ENCODE measurements at regions not wholly inside any gene's neighbourhood (a gene's known extent, or its start where the extent isn't known, plus 50 kb on each side); places are given as distances from the start of the nearest gene placed in this dataset.

DNA sequence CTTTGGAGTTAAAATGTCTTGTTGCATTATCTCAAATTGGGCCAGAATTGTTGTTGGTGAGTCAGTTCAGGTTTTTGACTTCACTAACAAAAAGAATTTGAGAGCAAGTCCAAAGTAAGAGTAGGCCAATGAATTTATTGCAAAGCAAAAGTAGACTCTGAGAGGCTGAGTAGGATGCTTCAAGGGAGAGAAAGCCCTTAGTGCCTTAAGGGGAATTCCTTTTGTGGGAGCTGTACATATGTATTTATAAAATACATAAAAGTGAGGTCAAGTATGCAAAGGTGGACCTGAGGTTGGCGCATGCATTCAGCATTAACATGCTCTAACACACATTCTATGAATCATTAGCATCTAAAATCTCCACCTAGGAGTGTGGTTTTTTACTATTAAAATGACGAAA, 565.4 kb downstream of the GRXCR1 start:
- H3K4me1 ChIP-seq, result no peaks in the 10 kb centered on the region
- 78 to 86% (median 83%) methylated on average over 2 of the region's 2 CpGs for WGBS, 3 donors
- no peaks in the 10 kb centered on the region for H3K36me3 ChIP-seq (ENCODE audit: insufficient read depth in 1 of 2, low read depth in 1 of 2)
- DNase-seq (no peak), ATAC-seq (no peak)
- intact Hi-C loops (cut with DNase I), result no loop called here
- TF ChIP-seq, protein P1, sequence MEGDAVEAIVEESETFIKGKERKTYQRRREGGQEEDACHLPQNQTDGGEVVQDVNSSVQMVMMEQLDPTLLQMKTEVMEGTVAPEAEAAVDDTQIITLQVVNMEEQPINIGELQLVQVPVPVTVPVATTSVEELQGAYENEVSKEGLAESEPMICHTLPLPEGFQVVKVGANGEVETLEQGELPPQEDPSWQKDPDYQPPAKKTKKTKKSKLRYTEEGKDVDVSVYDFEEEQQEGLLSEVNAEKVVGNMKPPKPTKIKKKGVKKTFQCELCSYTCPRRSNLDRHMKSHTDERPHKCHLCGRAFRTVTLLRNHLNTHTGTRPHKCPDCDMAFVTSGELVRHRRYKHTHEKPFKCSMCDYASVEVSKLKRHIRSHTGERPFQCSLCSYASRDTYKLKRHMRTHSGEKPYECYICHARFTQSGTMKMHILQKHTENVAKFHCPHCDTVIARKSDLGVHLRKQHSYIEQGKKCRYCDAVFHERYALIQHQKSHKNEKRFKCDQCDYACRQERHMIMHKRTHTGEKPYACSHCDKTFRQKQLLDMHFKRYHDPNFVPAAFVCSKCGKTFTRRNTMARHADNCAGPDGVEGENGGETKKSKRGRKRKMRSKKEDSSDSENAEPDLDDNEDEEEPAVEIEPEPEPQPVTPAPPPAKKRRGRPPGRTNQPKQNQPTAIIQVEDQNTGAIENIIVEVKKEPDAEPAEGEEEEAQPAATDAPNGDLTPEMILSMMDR (IDR thresholded peaks at IDR 0.05), result no peak
- H3K27ac ChIP-seq, result no peak overlapping the region
- no peak overlapping the region for H3K4me3 ChIP-seq
- no peaks in the 10 kb centered on the region for H3K9me3 ChIP-seq
- H3K27me3 ChIP-seq (ENCODE audit: insufficient read depth in 3 of 3, low read length in 2 of 3), result no peaks in the 10 kb centered on the region

GRCh38 chr4:43458293-43458692, 565.8 kb downstream of the GRXCR1 start:
- WGBS, 3 donors, result 55 to 64% (median 60%) methylated on average over 4 of the region's 4 CpGs
- no peak overlapping the region for H3K27ac ChIP-seq
- H3K9me3 ChIP-seq, result no peaks in the 10 kb centered on the region
- H3K27me3 ChIP-seq (ENCODE audit: insufficient read depth in 3 of 3, low read length in 2 of 3), result no peaks in the 10 kb centered on the region
- DNase-seq (no peak), ATAC-seq (no peak)
- H3K4me3 ChIP-seq, result no peak overlapping the region
- TF ChIP-seq, protein P1 (IDR thresholded peaks at IDR 0.05), result no peak
- intact Hi-C loops (cut with DNase I), result no loop called here
- H3K4me1 ChIP-seq, result no peaks in the 10 kb centered on the region
- no peaks in the 10 kb centered on the region for H3K36me3 ChIP-seq (ENCODE audit: insufficient read depth in 1 of 2, low read depth in 1 of 2)

DNA sequence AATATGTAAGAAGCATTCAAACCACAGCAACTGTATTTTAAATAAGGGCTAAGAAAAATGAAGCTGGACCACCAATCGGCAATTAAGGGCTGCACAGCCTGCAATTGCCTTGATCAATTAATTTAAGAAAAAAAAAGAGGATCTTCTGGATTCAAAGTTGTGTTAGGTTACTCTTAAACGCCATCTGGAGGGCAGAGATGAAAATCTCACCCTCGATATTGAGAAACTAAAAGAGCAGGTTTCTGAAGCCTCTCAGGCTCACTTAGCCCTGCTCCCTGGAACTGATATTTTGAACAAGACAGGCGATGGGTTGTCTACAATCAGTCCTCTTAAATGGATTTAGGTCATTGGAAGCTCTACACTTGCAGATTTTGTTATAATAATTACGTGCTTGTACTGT, 579.4 kb downstream of the GRXCR1 start:
- Histone ChIP-seq H3K36me3 (ENCODE audit: insufficient read depth in 1 of 2, low read depth in 1 of 2) (no peaks in the 10 kb centered on the region), H3K27ac (no peak overlapping the region), H3K4me3 (no peak overlapping the region), H3K27me3 (ENCODE audit: insufficient read depth in 3 of 3, low read length in 2 of 3) (no peaks in the 10 kb centered on the region), H3K4me1 (no peaks in the 10 kb centered on the region), H3K9me3 (peaks cover 5% of the 10 kb centered on the region)
- ATAC-seq (no peak), DNase-seq (no peak)
- intact Hi-C loops (cut with DNase I), result no loop called here
- 69 to 74% (median 70%) methylated on average over 5 of the region's 5 CpGs for WGBS, 3 donors
- TF ChIP-seq, protein P1 (IDR thresholded peaks at IDR 0.05), result no peak

- WGBS, 3 donors, result 48 to 49% (median 49%) methylated on average over 1 of the region's 1 CpG
- DNase-seq, result no peak
These were observed 589.0 kb downstream of the GRXCR1 start for GRCh38 chr4:43481526-43481925.

GRCh38 chr4:43485196-43485595, 592.7 kb downstream of the GRXCR1 start:
- TF ChIP-seq, protein P1 (IDR thresholded peaks at IDR 0.05), result no peak
- intact Hi-C loops (cut with DNase I), result no loop called here
- no peak for DNase-seq
- Histone ChIP-seq H3K9me3 (peaks cover 8% of the 10 kb centered on the region), H3K27me3 (ENCODE audit: insufficient read depth in 3 of 3, low read length in 2 of 3) (no peaks in the 10 kb centered on the region), H3K4me1 (no peaks in the 10 kb centered on the region), H3K4me3 (no peak overlapping the region), H3K27ac (no peak overlapping the region), H3K36me3 (ENCODE audit: insufficient read depth in 1 of 2, low read depth in 1 of 2) (no peaks in the 10 kb centered on the region)
- 43 to 48% (median 45%) methylated on average over 4 of the region's 4 CpGs for WGBS, 3 donors
- ATAC-seq, result no peak

More at GRCh38 chr4:43481526-43481925, 589.0 kb downstream of the GRXCR1 start:
- no peak overlapping the region for H3K27ac ChIP-seq
- no peaks in the 10 kb centered on the region for H3K27me3 ChIP-seq (ENCODE audit: insufficient read depth in 3 of 3, low read length in 2 of 3)
- H3K4me1 ChIP-seq, result no peaks in the 10 kb centered on the region
- intact Hi-C loops (cut with DNase I), result no loop called here
- no peaks in the 10 kb centered on the region for H3K36me3 ChIP-seq (ENCODE audit: insufficient read depth in 1 of 2, low read depth in 1 of 2)
- H3K4me3 ChIP-seq, result no peak overlapping the region
- no peaks in the 10 kb centered on the region for H3K9me3 ChIP-seq
- no peak for ATAC-seq
- TF ChIP-seq, protein P1 (IDR thresholded peaks at IDR 0.05), result no peak
